ENCODE measurements at regions not wholly inside any gene's neighbourhood (a gene's known extent, or its start where the extent isn't known, plus 50 kb on each side); places are given as distances from the start of the nearest gene placed in this dataset.

GRCh38 chr1:221823561-221823960 lies 81.7 kb upstream of the DUSP10 start:
- no peaks in the 10 kb centered on the region for H4K20me1 ChIP-seq (ENCODE audit: insufficient read depth, low read depth, low read length)
- H3K27me3 ChIP-seq (ENCODE audit: low read length), result no peaks in the 10 kb centered on the region
- H3K9me3 ChIP-seq (ENCODE audit: low read length), result no peaks in the 10 kb centered on the region
- no peak for DNase-seq
- H3K9ac ChIP-seq (ENCODE audit: low read length), result no peak overlapping the region
- H3K27ac ChIP-seq (ENCODE audit: low read length), result no peak overlapping the region
- no peaks in the 10 kb centered on the region for H3K4me1 ChIP-seq (ENCODE audit: low read length)
- H3K9me2 ChIP-seq (replicated peaks; ENCODE audit: insufficient read depth, low read length), result no peaks in the 10 kb centered on the region
- H3K36me3 ChIP-seq (ENCODE audit: insufficient read depth, low read length), result no peaks in the 10 kb centered on the region
- H3K4me2 ChIP-seq (ENCODE audit: low read depth, low read length, poor library complexity, severe bottlenecking), result no peak overlapping the region
- no peak overlapping the region for H3K4me3 ChIP-seq (ENCODE audit: low read length)
- H3K79me2 ChIP-seq (ENCODE audit: low read length), result no peaks in the 10 kb centered on the region
- H2AFZ ChIP-seq (ENCODE audit: low read length), result no peak overlapping the region

GRCh38 chr1:221823149-221823548 lies 81.3 kb upstream of the DUSP10 start:
- Histone ChIP-seq H4K20me1 (ENCODE audit: insufficient read depth, low read depth, low read length) (no peaks in the 10 kb centered on the region), H3K27ac (ENCODE audit: low read length) (no peak overlapping the region)
- DNase-seq, result no peak

GRCh38 chr1:221822591-221822990 lies 80.7 kb upstream of the DUSP10 start:
- DNase-seq, result no peak
- H3K9me3 ChIP-seq (ENCODE audit: low read length), result no peaks in the 10 kb centered on the region
- no peak overlapping the region for H3K9ac ChIP-seq (ENCODE audit: low read length)
- H3K27ac ChIP-seq (ENCODE audit: low read length), result no peak overlapping the region
- H4K20me1 ChIP-seq (ENCODE audit: insufficient read depth, low read depth, low read length), result no peaks in the 10 kb centered on the region
- H3K4me1 ChIP-seq (ENCODE audit: low read length), result no peaks in the 10 kb centered on the region
- H3K4me3 ChIP-seq (ENCODE audit: low read length), result no peak overlapping the region
- no peaks in the 10 kb centered on the region for H3K9me2 ChIP-seq (replicated peaks; ENCODE audit: insufficient read depth, low read length)
- H3K79me2 ChIP-seq (ENCODE audit: low read length), result no peaks in the 10 kb centered on the region
- no peaks in the 10 kb centered on the region for H3K27me3 ChIP-seq (ENCODE audit: low read length)
- H3K4me2 ChIP-seq (ENCODE audit: low read depth, low read length, poor library complexity, severe bottlenecking), result no peak overlapping the region
- no peak overlapping the region for H2AFZ ChIP-seq (ENCODE audit: low read length)
- no peaks in the 10 kb centered on the region for H3K36me3 ChIP-seq (ENCODE audit: insufficient read depth, low read length)

More at GRCh38 chr1:221823149-221823548, 81.3 kb upstream of the DUSP10 start:
- no peaks in the 10 kb centered on the region for H3K9me2 ChIP-seq (replicated peaks; ENCODE audit: insufficient read depth, low read length)
- H2AFZ ChIP-seq (ENCODE audit: low read length), result no peak overlapping the region
- no peaks in the 10 kb centered on the region for H3K4me1 ChIP-seq (ENCODE audit: low read length)
- no peak overlapping the region for H3K4me2 ChIP-seq (ENCODE audit: low read depth, low read length, poor library complexity, severe bottlenecking)
- H3K9ac ChIP-seq (ENCODE audit: low read length), result no peak overlapping the region
- no peaks in the 10 kb centered on the region for H3K27me3 ChIP-seq (ENCODE audit: low read length)
- H3K9me3 ChIP-seq (ENCODE audit: low read length), result no peaks in the 10 kb centered on the region
- no peaks in the 10 kb centered on the region for H3K36me3 ChIP-seq (ENCODE audit: insufficient read depth, low read length)
- no peak overlapping the region for H3K4me3 ChIP-seq (ENCODE audit: low read length)
- no peaks in the 10 kb centered on the region for H3K79me2 ChIP-seq (ENCODE audit: low read length)

GRCh38 chr1:221816899-221817298 lies 75.0 kb upstream of the DUSP10 start:
- H2AFZ ChIP-seq (ENCODE audit: low read length), result no peak overlapping the region
- no peaks in the 10 kb centered on the region for H3K9me2 ChIP-seq (replicated peaks; ENCODE audit: insufficient read depth, low read length)
- H4K20me1 ChIP-seq (ENCODE audit: insufficient read depth, low read depth, low read length), result no peaks in the 10 kb centered on the region
- no peak for DNase-seq
- no peak overlapping the region for H3K27ac ChIP-seq (ENCODE audit: low read length)
- H3K4me2 ChIP-seq (ENCODE audit: low read depth, low read length, poor library complexity, severe bottlenecking), result no peak overlapping the region
- no peaks in the 10 kb centered on the region for H3K36me3 ChIP-seq (ENCODE audit: insufficient read depth, low read length)
- H3K9ac ChIP-seq (ENCODE audit: low read length), result no peak overlapping the region
- no peaks in the 10 kb centered on the region for H3K27me3 ChIP-seq (ENCODE audit: low read length)
- no peaks in the 10 kb centered on the region for H3K9me3 ChIP-seq (ENCODE audit: low read length)
- H3K4me3 ChIP-seq (ENCODE audit: low read length), result no peak overlapping the region
- H3K4me1 ChIP-seq (ENCODE audit: low read length), result no peaks in the 10 kb centered on the region
- no peaks in the 10 kb centered on the region for H3K79me2 ChIP-seq (ENCODE audit: low read length)

GRCh38 chr1:221815660-221816059 lies 73.8 kb upstream of the DUSP10 start:
- H3K36me3 ChIP-seq (ENCODE audit: insufficient read depth, low read length), result no peaks in the 10 kb centered on the region

GRCh38 chr1:221813887-221814286 lies 72.0 kb upstream of the DUSP10 start:
- H3K27me3 ChIP-seq (ENCODE audit: low read length), result no peaks in the 10 kb centered on the region

More at GRCh38 chr1:221815660-221816059, 73.8 kb upstream of the DUSP10 start:
- H3K9ac ChIP-seq (ENCODE audit: low read length), result no peak overlapping the region
- H3K27ac ChIP-seq (ENCODE audit: low read length), result no peak overlapping the region
- H3K4me2 ChIP-seq (ENCODE audit: low read depth, low read length, poor library complexity, severe bottlenecking), result no peak overlapping the region
- no peaks in the 10 kb centered on the region for H3K79me2 ChIP-seq (ENCODE audit: low read length)
- H2AFZ ChIP-seq (ENCODE audit: low read length), result no peak overlapping the region
- no peaks in the 10 kb centered on the region for H3K27me3 ChIP-seq (ENCODE audit: low read length)
- H3K9me2 ChIP-seq (replicated peaks; ENCODE audit: insufficient read depth, low read length), result no peaks in the 10 kb centered on the region
- H3K4me1 ChIP-seq (ENCODE audit: low read length), result no peaks in the 10 kb centered on the region
- no peak overlapping the region for H3K4me3 ChIP-seq (ENCODE audit: low read length)
- H3K9me3 ChIP-seq (ENCODE audit: low read length), result no peaks in the 10 kb centered on the region
- no peak for DNase-seq
- H4K20me1 ChIP-seq (ENCODE audit: insufficient read depth, low read depth, low read length), result no peaks in the 10 kb centered on the region

GRCh38 chr1:221812905-221813597 lies 71.2 kb upstream of the DUSP10 start:
- no peak overlapping the region for H3K4me3 ChIP-seq (ENCODE audit: low read length)
- no peaks in the 10 kb centered on the region for H3K36me3 ChIP-seq (ENCODE audit: insufficient read depth, low read length)

More at GRCh38 chr1:221813887-221814286, 72.0 kb upstream of the DUSP10 start:
- H4K20me1 ChIP-seq (ENCODE audit: insufficient read depth, low read depth, low read length), result no peaks in the 10 kb centered on the region
- H3K4me1 ChIP-seq (ENCODE audit: low read length), result no peaks in the 10 kb centered on the region
- no peaks in the 10 kb centered on the region for H3K9me3 ChIP-seq (ENCODE audit: low read length)
- H3K36me3 ChIP-seq (ENCODE audit: insufficient read depth, low read length), result no peaks in the 10 kb centered on the region
- no peak overlapping the region for H3K4me3 ChIP-seq (ENCODE audit: low read length)
- H3K27ac ChIP-seq (ENCODE audit: low read length), result no peak overlapping the region
- H3K9me2 ChIP-seq (replicated peaks; ENCODE audit: insufficient read depth, low read length), result no peaks in the 10 kb centered on the region
- H3K4me2 ChIP-seq (ENCODE audit: low read depth, low read length, poor library complexity, severe bottlenecking), result no peak overlapping the region
- H2AFZ ChIP-seq (ENCODE audit: low read length), result no peak overlapping the region
- no peak for DNase-seq
- no peak overlapping the region for H3K9ac ChIP-seq (ENCODE audit: low read length)
- no peaks in the 10 kb centered on the region for H3K79me2 ChIP-seq (ENCODE audit: low read length)

GRCh38 chr1:221812088-221812752 lies 70.3 kb upstream of the DUSP10 start:
- no peaks in the 10 kb centered on the region for H3K36me3 ChIP-seq (ENCODE audit: insufficient read depth, low read length)
- H4K20me1 ChIP-seq (ENCODE audit: insufficient read depth, low read depth, low read length), result no peaks in the 10 kb centered on the region
- no peaks in the 10 kb centered on the region for H3K27me3 ChIP-seq (ENCODE audit: low read length)
- H3K4me3 ChIP-seq (ENCODE audit: low read length), result no peak overlapping the region
- H2AFZ ChIP-seq (ENCODE audit: low read length), result no peak overlapping the region
- H3K9ac ChIP-seq (ENCODE audit: low read length), result no peak overlapping the region
- no peaks in the 10 kb centered on the region for H3K9me3 ChIP-seq (ENCODE audit: low read length)
- no peaks in the 10 kb centered on the region for H3K9me2 ChIP-seq (replicated peaks; ENCODE audit: insufficient read depth, low read length)
- no peak overlapping the region for H3K27ac ChIP-seq (ENCODE audit: low read length)
- no peaks in the 10 kb centered on the region for H3K79me2 ChIP-seq (ENCODE audit: low read length)
- DNase-seq, result no peak
- H3K4me2 ChIP-seq (ENCODE audit: low read depth, low read length, poor library complexity, severe bottlenecking), result no peak overlapping the region
- no peaks in the 10 kb centered on the region for H3K4me1 ChIP-seq (ENCODE audit: low read length)

More at GRCh38 chr1:221812905-221813597, 71.2 kb upstream of the DUSP10 start:
- H3K4me2 ChIP-seq (ENCODE audit: low read depth, low read length, poor library complexity, severe bottlenecking), result no peak overlapping the region
- no peak overlapping the region for H3K9ac ChIP-seq (ENCODE audit: low read length)
- no peaks in the 10 kb centered on the region for H3K9me2 ChIP-seq (replicated peaks; ENCODE audit: insufficient read depth, low read length)
- H3K79me2 ChIP-seq (ENCODE audit: low read length), result no peaks in the 10 kb centered on the region
- no peak overlapping the region for H3K27ac ChIP-seq (ENCODE audit: low read length)
- no peaks in the 10 kb centered on the region for H3K4me1 ChIP-seq (ENCODE audit: low read length)
- no peak for DNase-seq
- H2AFZ ChIP-seq (ENCODE audit: low read length), result no peak overlapping the region
- no peaks in the 10 kb centered on the region for H4K20me1 ChIP-seq (ENCODE audit: insufficient read depth, low read depth, low read length)
- H3K9me3 ChIP-seq (ENCODE audit: low read length), result no peaks in the 10 kb centered on the region
- no peaks in the 10 kb centered on the region for H3K27me3 ChIP-seq (ENCODE audit: low read length)

All from Karpas-422 (cell line).